Stomach (tissue), 8 donors: ENCODE measurements at regions not wholly inside any gene's neighbourhood (a gene's known extent, or its start where the extent isn't known, plus 50 kb on each side); places are given as distances from the start of the nearest gene placed in this dataset.

ENCODE experiments used
- DNase-seq, 2 donors: peaks; one replicate each; pipeline versions ENCODE4 v3.0.0 to v3.0.0-alpha.2; 2013 to 2019
- H3K27ac ChIP-seq, 5 donors: fragments of 200-600 bp in 4 of 5; sonication (generic) in 4 of 5; one replicate each; pipeline ENCODE4 v1.5.1; 2013 to 2019; ENCODE audit warnings: mild to moderate bottlenecking in 1 of 5, moderate library complexity in 1 of 5
- H3K27me3 ChIP-seq, 3 donors: fragments of 200-600 bp; sonication (generic); one replicate each; pipeline ENCODE4 v1.5.1; 2017 to 2019; ENCODE audit warnings: mixed run types in 1 of 3
- H3K36me3 ChIP-seq, 4 donors: fragments of 200-600 bp; sonication (generic); 1 replicate in 3 of 4; 2 replicates in 1 of 4; pipeline ENCODE4 v1.5.1; 2016 to 2019
- H3K4me1 ChIP-seq, 4 donors: fragments of 200-600 bp; sonication (generic); one replicate each; pipeline ENCODE4 v1.5.1; 2016 to 2019
- H3K4me3 ChIP-seq, 4 donors: fragments of 200-600 bp; sonication (generic) in 3 of 4; one replicate each; pipeline ENCODE4 v1.5.1; 2016 to 2019; ENCODE audit warnings: mild to moderate bottlenecking in 1 of 4
- H3K9me3 ChIP-seq, 4 donors: fragments of 200-600 bp; sonication (generic); one replicate each; pipeline ENCODE4 v1.5.1; 2016 to 2019
- CTCF ChIP-seq, 7 experiments: fragments of 450-650 bp in 4 of 7; fragments of 200-600 bp in 3 of 7; sonication (generic) in 3 of 7; IDR thresholded peaks; one replicate each; pipeline ENCODE4 v1.5.1; 2016 to 2019; ENCODE audit warnings: antibody characterized with exemption in 7 of 7, control low read depth in 2 of 7, mild to moderate bottlenecking in 1 of 7
- EP300 ChIP-seq: sonication (generic); formaldehyde crosslinking; IDR thresholded peaks from one replicate; pipeline ENCODE4 v1.6.1; 2017; ENCODE audit warnings: antibody characterized with exemption
- POLR2A ChIP-seq, 4 donors: fragments of 450-650 bp; IDR thresholded peaks; one replicate each; pipeline ENCODE4 v1.6.1; 2016; ENCODE audit warnings: antibody characterized with exemption in 4 of 4, control low read depth in 2 of 4, mild to moderate bottlenecking in 1 of 4, moderate library complexity in 1 of 4
- POLR2AphosphoS5 ChIP-seq, 3 donors: sonication (generic); formaldehyde crosslinking; IDR thresholded peaks; one replicate each; pipeline ENCODE4 v1.6.1; 2016; ENCODE audit warnings: antibody characterized with exemption in 3 of 3
- WGBS, 5 donors: extraction: QIAGEN DNeasy Blood & Tissue Kit in 3 of 5; methylation state at CpG; one replicate each; pipeline versions ENCODE4 v1.1.5 to v1.1.7; 2013 to 2018; 5-methylcytosine and 5-hydroxymethylcytosine counted together
- intact Hi-C: fragments of 100-400 bp; cut with DNase I; formaldehyde crosslinking; loops from one replicate; pipeline ENCODE4 v1.15.1; 2023; ENCODE audit warnings: low total_unique reads
- donor health status: healthy with polysubstance abuse.
- donor health status: Bipolar disorder and iron deficiency.
- donor health status: healthy.

GRCh38 chr17:73882590-73882989, 238.3 kb upstream of the SDK2 start:
- intact Hi-C loops: no loop called here
- Histone ChIP-seq H3K36me3 (no peaks in the 10 kb centered on the region), H3K4me3 (no peak overlapping the region), H3K27ac (no peak overlapping the region), H3K4me1 (no peaks in the 10 kb centered on the region), H3K9me3 (no peaks in the 10 kb centered on the region), H3K27me3 (peaks cover 0 to 26% (median 0%) of the 10 kb centered on the region in 3 donors)
- TF ChIP-seq CTCF (IDR thresholded peaks at IDR 0.05): no peak
- no peak for TF ChIP-seq POLR2A (IDR thresholded peaks at IDR 0.05)
- TF ChIP-seq EP300: no peak
- TF ChIP-seq POLR2AphosphoS5 (IDR thresholded peaks at IDR 0.05): no peak
- 38 to 57% (median 49%) methylated on average over 5 of the region's 5 CpGs for WGBS, 5 donors
- DNase-seq: no peak

GRCh38 chr17:73883175-73883574, 238.9 kb upstream of the SDK2 start:
- 84 to 89% (median 88%) methylated on average over 10 of the region's 10 CpGs for WGBS, 5 donors

GRCh38 chr17:73887739-73888138, 243.5 kb upstream of the SDK2 start:
- WGBS, 5 donors: 49 to 63% (median 55%) methylated on average over 3 of the region's 3 CpGs
- Histone ChIP-seq H3K9me3 (peaks cover 0 to 6% (median 2%) of the 10 kb centered on the region in 4 donors), H3K4me1 (no peaks in the 10 kb centered on the region), H3K4me3 (no peak overlapping the region), H3K27me3 (peaks cover 0 to 18% (median 0%) of the 10 kb centered on the region in 3 donors), H3K36me3 (no peaks in the 10 kb centered on the region), H3K27ac (no peak overlapping the region)
- intact Hi-C loops: no loop called here
- no peak for TF ChIP-seq CTCF (IDR thresholded peaks at IDR 0.05)
- TF ChIP-seq POLR2A (IDR thresholded peaks at IDR 0.05): no peak
- no peak for TF ChIP-seq POLR2AphosphoS5 (IDR thresholded peaks at IDR 0.05)
- no peak for TF ChIP-seq EP300
- DNase-seq: no peak

More at GRCh38 chr17:73883175-73883574, 238.9 kb upstream of the SDK2 start:
- intact Hi-C loops: no loop called here
- no peaks in the 10 kb centered on the region for H3K9me3 ChIP-seq
- no peak for TF ChIP-seq POLR2AphosphoS5 (IDR thresholded peaks at IDR 0.05)
- TF ChIP-seq EP300: no peak
- no peak for TF ChIP-seq POLR2A (IDR thresholded peaks at IDR 0.05)
- no peak for TF ChIP-seq CTCF (IDR thresholded peaks at IDR 0.05)
- no peak overlapping the region for H3K27ac ChIP-seq
- no peaks in the 10 kb centered on the region for H3K4me1 ChIP-seq
- peaks cover 0 to 26% (median 0%) of the 10 kb centered on the region in 3 donors for H3K27me3 ChIP-seq
- no peak for DNase-seq
- no peaks in the 10 kb centered on the region for H3K36me3 ChIP-seq
- H3K4me3 ChIP-seq: no peak overlapping the region

- DNase-seq: no peak
- no peaks in the 10 kb centered on the region for H3K4me1 ChIP-seq
- intact Hi-C loops: no loop called here
- H3K36me3 ChIP-seq: no peaks in the 10 kb centered on the region
- H3K9me3 ChIP-seq: peaks cover 0 to 12% (median 4%) of the 10 kb centered on the region in 4 donors
- 70 to 82% (median 79%) methylated on average over 7 of the region's 7 CpGs for WGBS, 5 donors
- no peak overlapping the region for H3K4me3 ChIP-seq
- no peak overlapping the region for H3K27ac ChIP-seq
- TF ChIP-seq EP300 (no peak), POLR2AphosphoS5 (IDR thresholded peaks at IDR 0.05) (no peak), POLR2A (IDR thresholded peaks at IDR 0.05) (no peak), CTCF (IDR thresholded peaks at IDR 0.05) (no peak)
- peaks cover 0 to 8% (median 0%) of the 10 kb centered on the region in 3 donors for H3K27me3 ChIP-seq
Measured at GRCh38 chr17:73888862-73889261, 244.6 kb upstream of the SDK2 start.
